Activated naive CD4-positive, alpha-beta T cell treated with anti-CD3 and anti-CD28 coated beads for 36 hours (primary cell): ENCODE measurements at regions not wholly inside any gene's neighbourhood (a gene's known extent, or its start where the extent isn't known, plus 50 kb on each side); places are given as distances from the start of the nearest gene placed in this dataset.
"Not testable (repeated sequence)": the region's sequence is repeated elsewhere in the genome, so short reads cannot be mapped to it uniquely, and the experiment has no call there.

ENCODE experiments used
- CTCF ChIA-PET: fragments of 350-600 bp; sonication (Branson Sonifier 250); formaldehyde crosslinking; loops from one replicate; lab custom pipeline; 2021; ENCODE audit warnings: antibody characterized with exemption; lab: Charles Lee
- DNase-seq: peaks from one replicate; pipeline ENCODE4 v3.0.0-alpha.2; 2020
- H3K27ac Mint-ChIP-seq: one replicate; pipeline ENCODE4 v1.8.0; 2021; ENCODE audit warnings: mild to moderate bottlenecking, mixed read lengths
- H3K27me3 Mint-ChIP-seq: one replicate; pipeline ENCODE4 v1.8.0; 2021; ENCODE audit warnings: low read depth, mixed read lengths
- H3K36me3 Mint-ChIP-seq: one replicate; pipeline ENCODE4 v1.8.0; 2021; ENCODE audit warnings: low read depth, mixed read lengths
- H3K4me1 Mint-ChIP-seq: one replicate; pipeline ENCODE4 v1.8.0; 2021; ENCODE audit warnings: low read depth, mixed read lengths
- H3K4me3 Mint-ChIP-seq: one replicate; pipeline ENCODE4 v1.8.0; 2021; ENCODE audit warnings: mild to moderate bottlenecking, moderate library complexity, mixed read lengths
- H3K9me3 Mint-ChIP-seq: one replicate; pipeline ENCODE4 v1.8.0; 2021; ENCODE audit warnings: mixed read lengths
- intact Hi-C: fragments of 100-400 bp; cut with micrococcal nuclease; formaldehyde crosslinking; loops from one replicate; pipeline ENCODE4 v1.15.1; 2023

DNA sequence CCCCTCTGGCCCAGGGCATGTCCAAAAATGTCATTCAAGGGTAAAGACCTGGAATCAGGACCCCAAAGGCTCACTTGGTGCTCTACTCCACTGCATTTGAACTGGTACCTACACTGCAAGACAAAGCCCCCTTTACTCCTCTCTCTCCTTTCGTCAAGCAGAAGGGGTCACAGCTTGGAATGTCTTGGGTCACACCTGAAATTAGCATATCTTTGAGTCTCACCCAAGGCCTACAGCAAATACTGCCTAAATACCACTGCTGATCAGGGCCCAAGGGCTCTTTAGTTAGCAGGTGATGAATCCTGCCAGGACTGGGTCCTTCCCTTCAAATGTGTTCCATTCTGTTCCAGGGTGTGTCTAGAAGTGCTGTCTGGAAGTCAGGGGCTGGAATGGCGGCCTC, 320.6 kb downstream of the SV2B start:
- Mint-ChIP-seq H3K27ac (no peak overlapping the region), H3K4me3 (no peak overlapping the region), H3K36me3 (no peaks in the 10 kb centered on the region), H3K27me3 (no peaks in the 10 kb centered on the region), H3K9me3 (peaks cover 2% of the 10 kb centered on the region), H3K4me1 (peaks cover 28% of the 10 kb centered on the region)
- intact Hi-C loops = no loop called here
- no peak for DNase-seq
- CTCF ChIA-PET = no interaction called here

DNA sequence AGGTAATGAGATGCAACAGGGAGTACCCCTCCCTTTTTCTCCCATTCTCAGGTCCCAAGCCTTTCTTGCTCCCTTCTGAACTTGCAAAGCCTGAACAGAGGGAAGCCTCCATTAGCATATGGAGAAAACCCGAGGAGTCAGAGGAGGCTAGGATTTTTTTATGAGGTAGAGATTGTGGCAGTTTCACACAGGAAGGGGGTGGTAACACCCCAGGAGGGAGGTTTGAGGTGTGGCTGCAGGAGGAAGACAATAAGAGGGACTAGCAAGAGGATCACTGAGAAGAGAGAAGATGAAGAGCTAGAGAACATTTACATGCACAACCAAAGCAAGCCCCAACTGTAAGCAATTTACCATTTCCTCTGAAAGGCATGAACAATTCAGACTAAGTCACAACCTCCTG, 322.7 kb downstream of the SV2B start:
- DNase-seq = peak; percentile 46
- no peaks in the 10 kb centered on the region for H3K36me3 Mint-ChIP-seq
- no peak overlapping the region for H3K27ac Mint-ChIP-seq

DNA sequence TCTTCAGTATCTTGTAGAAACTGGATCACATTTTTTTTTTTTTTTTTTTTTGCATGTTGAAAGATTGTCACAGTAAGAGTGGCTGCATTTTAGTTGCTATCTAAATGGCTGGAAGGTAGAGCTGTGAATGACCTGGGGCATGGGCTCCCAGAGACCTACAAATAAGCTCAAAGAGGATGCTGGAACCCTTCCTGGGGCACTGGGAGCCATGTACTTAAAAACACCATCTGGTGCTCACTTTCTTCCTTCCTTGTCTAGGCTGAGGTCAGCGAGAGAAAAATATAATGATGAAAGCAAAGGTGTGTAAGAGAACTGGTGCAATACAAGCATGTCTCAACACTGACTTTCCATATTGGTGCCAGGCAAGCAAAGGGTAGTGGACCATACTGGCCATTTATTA, 323.9 kb downstream of the SV2B start:
- Mint-ChIP-seq H3K27ac (no peak overlapping the region), H3K36me3 (no peaks in the 10 kb centered on the region), H3K4me1 (peaks cover 35% of the 10 kb centered on the region), H3K27me3 (no peaks in the 10 kb centered on the region), H3K9me3 (no peaks in the 10 kb centered on the region), H3K4me3 (no peak overlapping the region)
- no peak for DNase-seq
- intact Hi-C loops = no loop called here
- CTCF ChIA-PET = interaction anchor here (0.6 to 1.2 kb wide), 4 partner anchors 20 to 683 kb away, joined by 3 to 6 read pairs (median 3); no protein-coding TSS in a partner anchor

More for the DNA sequence above, 322.7 kb downstream of the SV2B start:
- H3K4me3 Mint-ChIP-seq = no peak overlapping the region
- peaks cover 35% of the 10 kb centered on the region for H3K4me1 Mint-ChIP-seq
- intact Hi-C loops = no loop called here
- peaks cover 2% of the 10 kb centered on the region for H3K9me3 Mint-ChIP-seq
- CTCF ChIA-PET = interaction anchor here (0.6 to 0.8 kb wide), 2 partner anchors 107 to 1099 kb away, joined by 4 read pairs; no protein-coding TSS in a partner anchor
- H3K27me3 Mint-ChIP-seq = no peaks in the 10 kb centered on the region

GRCh38 chr15:91426412-91426811, 326.4 kb downstream of the SV2B start:
- Mint-ChIP-seq H3K9me3 (no peaks in the 10 kb centered on the region), H3K36me3 (no peaks in the 10 kb centered on the region), H3K27me3 (no peaks in the 10 kb centered on the region), H3K4me3 (no peak overlapping the region), H3K4me1 (peaks cover 35% of the 10 kb centered on the region), H3K27ac (peak overlapping the region; percentile 42)
- intact Hi-C loops = loop anchor here (1.0 kb wide), 1 partner anchor 43 kb away; no protein-coding TSS in a partner anchor
- peak; percentile 71 for DNase-seq
- CTCF ChIA-PET = no interaction called here

- Mint-ChIP-seq H3K4me3 (no peak overlapping the region), H3K9me3 (no peaks in the 10 kb centered on the region), H3K36me3 (no peaks in the 10 kb centered on the region), H3K27me3 (no peaks in the 10 kb centered on the region), H3K27ac (no peak overlapping the region), H3K4me1 (peaks cover 10% of the 10 kb centered on the region)
- DNase-seq = no peak
- CTCF ChIA-PET = interaction anchor here (0.5 kb wide), 1 partner anchor 849 kb away, joined by 3 read pairs; no protein-coding TSS in a partner anchor
- intact Hi-C loops = no loop called here
These were observed 329.9 kb downstream of the SV2B start for GRCh38 chr15:91429973-91430372.

GRCh38 chr15:91431041-91431715, 331.1 kb downstream of the SV2B start:
- DNase-seq = no peak
- H3K27me3 Mint-ChIP-seq = no peaks in the 10 kb centered on the region
- CTCF ChIA-PET = interaction anchor here (0.8 kb wide), 1 partner anchor 159 kb away, joined by 3 read pairs; no protein-coding TSS in a partner anchor
- H3K4me3 Mint-ChIP-seq = no peak overlapping the region
- peaks cover 7% of the 10 kb centered on the region for H3K4me1 Mint-ChIP-seq
- H3K9me3 Mint-ChIP-seq = no peaks in the 10 kb centered on the region
- intact Hi-C loops = no loop called here
- no peak overlapping the region for H3K27ac Mint-ChIP-seq
- H3K36me3 Mint-ChIP-seq = no peaks in the 10 kb centered on the region

DNA sequence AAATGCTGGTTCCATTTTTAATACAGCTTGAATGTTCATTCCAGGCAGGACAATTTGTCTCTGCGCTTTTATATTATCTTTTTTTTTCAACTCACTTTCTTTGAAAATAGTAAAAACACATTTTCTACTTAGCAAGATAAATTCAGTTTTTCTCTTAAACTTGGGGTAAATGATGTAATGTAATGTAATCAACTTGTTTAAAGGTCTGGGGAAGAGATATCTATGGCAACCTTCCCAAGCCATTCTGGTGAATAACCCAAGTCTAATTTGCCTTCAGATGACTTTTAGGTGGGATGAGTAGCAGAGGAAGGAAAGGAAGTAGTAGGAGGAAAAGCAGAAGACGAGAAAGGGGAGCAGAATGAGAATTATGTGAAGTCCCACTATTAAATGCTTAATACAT, 335.1 kb downstream of the SV2B start:
- Mint-ChIP-seq H3K4me1 (no peaks in the 10 kb centered on the region), H3K36me3 (no peaks in the 10 kb centered on the region)
- intact Hi-C loops = no loop called here

DNA sequence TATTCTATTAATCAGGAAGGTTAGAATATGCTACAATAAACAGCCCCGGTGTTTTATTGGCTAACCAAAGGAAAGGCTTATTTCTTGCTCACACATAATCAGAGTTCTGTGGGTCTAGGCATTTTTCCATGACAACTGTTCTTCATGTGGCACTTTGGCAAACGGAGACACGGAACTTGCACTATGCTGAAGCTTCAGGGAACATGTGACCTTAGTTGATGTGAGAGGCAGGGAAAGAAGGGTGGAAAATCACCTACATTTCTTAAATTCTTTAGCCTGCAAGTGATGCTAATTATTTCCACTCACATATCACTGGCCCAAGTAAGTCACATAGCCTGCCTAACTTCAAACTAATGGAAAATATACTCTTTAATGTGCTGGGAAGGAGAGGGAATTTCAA, 344.6 kb downstream of the SV2B start:
- CTCF ChIA-PET = no interaction called here
- H3K4me1 Mint-ChIP-seq = peaks cover 14% of the 10 kb centered on the region
- H3K27me3 Mint-ChIP-seq = no peaks in the 10 kb centered on the region
- no peak overlapping the region for H3K4me3 Mint-ChIP-seq
- DNase-seq = no peak
- no peak overlapping the region for H3K27ac Mint-ChIP-seq
- peaks cover 10% of the 10 kb centered on the region for H3K9me3 Mint-ChIP-seq
- H3K36me3 Mint-ChIP-seq = peaks cover 4% of the 10 kb centered on the region
- intact Hi-C loops = no loop called here

More for the DNA sequence above, 335.1 kb downstream of the SV2B start:
- CTCF ChIA-PET = no interaction called here
- Mint-ChIP-seq H3K9me3 (no peaks in the 10 kb centered on the region), H3K27ac (no peak overlapping the region), H3K27me3 (no peaks in the 10 kb centered on the region), H3K4me3 (no peak overlapping the region)
- no peak for DNase-seq

GRCh38 chr15:91445695-91446228, 345.7 kb downstream of the SV2B start:
- intact Hi-C loops = no loop called here
- Mint-ChIP-seq H3K36me3 (no peaks in the 10 kb centered on the region), H3K4me3 (no peak overlapping the region), H3K4me1 (peaks cover 14% of the 10 kb centered on the region), H3K27me3 (no peaks in the 10 kb centered on the region), H3K27ac (no peak overlapping the region), H3K9me3 (peaks cover 10% of the 10 kb centered on the region)
- CTCF ChIA-PET = no interaction called here
- no peak for DNase-seq

DNA sequence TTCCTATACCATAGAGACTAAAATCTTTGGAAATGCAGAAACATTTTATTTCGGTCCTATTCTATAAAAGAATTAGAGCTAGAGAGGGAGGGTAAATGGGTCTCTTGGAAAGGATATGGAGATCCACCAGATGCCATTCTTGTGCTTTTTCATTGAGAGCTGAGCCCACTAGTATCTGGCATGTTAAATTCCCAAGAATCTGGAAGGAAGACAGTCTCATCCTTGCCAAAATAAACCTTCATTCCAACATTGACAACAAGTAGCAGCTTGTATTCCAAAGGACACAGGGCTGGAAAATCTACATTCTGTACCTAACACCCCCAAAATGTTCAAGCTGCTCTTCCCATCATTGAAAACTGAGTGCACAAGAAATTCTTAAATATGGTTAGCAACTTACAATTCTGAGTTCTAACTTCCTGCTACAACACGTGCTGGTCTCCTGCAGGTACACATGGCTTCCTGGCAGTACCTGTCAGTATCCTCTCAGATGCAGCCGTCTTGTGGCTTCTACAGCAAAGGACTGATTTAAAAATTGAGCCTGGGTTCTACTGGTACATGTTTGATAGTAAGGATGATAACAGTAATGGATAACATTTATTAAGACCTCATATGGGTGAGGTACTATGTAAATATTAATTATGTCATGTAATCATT, 348.1 kb downstream of the SV2B start:
- Mint-ChIP-seq H3K9me3 (peaks cover 12% of the 10 kb centered on the region), H3K27me3 (no peaks in the 10 kb centered on the region), H3K4me1 (peaks cover 22% of the 10 kb centered on the region), H3K27ac (no peak overlapping the region), H3K4me3 (no peak overlapping the region), H3K36me3 (no peaks in the 10 kb centered on the region)
- CTCF ChIA-PET = interaction anchor here (1.2 kb wide), 1 partner anchor 145 kb away, joined by 3 read pairs; no protein-coding TSS in a partner anchor
- intact Hi-C loops = no loop called here
- peak; percentile 19 for DNase-seq

DNA sequence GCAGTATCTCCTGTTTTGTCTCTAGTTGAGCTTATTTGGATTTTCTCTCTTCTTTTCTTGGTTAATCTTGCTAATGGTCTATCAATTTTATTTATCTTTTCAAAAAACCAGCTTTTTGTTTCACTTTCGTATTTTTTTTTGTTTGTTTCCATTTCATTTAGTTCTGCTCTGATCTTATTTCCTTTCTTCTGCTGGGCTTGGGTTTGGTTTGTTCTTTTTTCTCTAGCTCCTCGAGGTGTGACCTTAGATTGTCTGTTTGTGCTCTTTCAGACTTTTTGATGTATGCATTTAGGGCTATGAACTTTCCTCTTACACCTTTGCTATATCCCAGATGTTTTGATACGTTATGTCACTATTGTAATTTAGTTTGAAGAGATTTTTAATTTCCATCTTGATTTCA, 353.3 kb downstream of the SV2B start:
- H3K9me3 Mint-ChIP-seq = peaks cover 21% of the 10 kb centered on the region
- intact Hi-C loops, DNase-seq, H3K27me3 Mint-ChIP-seq, H3K36me3 Mint-ChIP-seq: not testable (repeated sequence)
- H3K27ac Mint-ChIP-seq = peak overlapping the region; percentile 42
- peak overlapping the region; percentile 5 for H3K4me3 Mint-ChIP-seq
- CTCF ChIA-PET = interaction anchor here (1.0 kb wide), 1 partner anchor 253 kb away, joined by 4 read pairs; no protein-coding TSS in a partner anchor
- peaks cover 26% of the 10 kb centered on the region for H3K4me1 Mint-ChIP-seq

GRCh38 chr15:91456251-91456718, 356.2 kb downstream of the SV2B start:
- no peaks in the 10 kb centered on the region for H3K36me3 Mint-ChIP-seq
- intact Hi-C loops = no loop called here
- DNase-seq = no peak
- no peak overlapping the region for H3K27ac Mint-ChIP-seq
- H3K4me1 Mint-ChIP-seq = peaks cover 23% of the 10 kb centered on the region
- no peak overlapping the region for H3K4me3 Mint-ChIP-seq
- no peaks in the 10 kb centered on the region for H3K27me3 Mint-ChIP-seq
- CTCF ChIA-PET = no interaction called here
- H3K9me3 Mint-ChIP-seq = peaks cover 18% of the 10 kb centered on the region
